ENCODE measurements at regions not wholly inside any gene's neighbourhood (a gene's known extent, or its start where the extent isn't known, plus 50 kb on each side); places are given as distances from the start of the nearest gene placed in this dataset.
"Not testable (repeated sequence)": the region's sequence is repeated elsewhere in the genome, so short reads cannot be mapped to it uniquely, and the experiment has no call there.

- no peak for DNase-seq (ENCODE audit: low read depth in 2 of 2)
These were observed 222.8 kb downstream of the FOXD2 start for GRCh38 chr1:47660622-47661021.

- no peak for DNase-seq (ENCODE audit: low read depth in 2 of 2)
These were observed 223.2 kb downstream of the FOXD2 start for GRCh38 chr1:47661040-47661439.

DNA sequence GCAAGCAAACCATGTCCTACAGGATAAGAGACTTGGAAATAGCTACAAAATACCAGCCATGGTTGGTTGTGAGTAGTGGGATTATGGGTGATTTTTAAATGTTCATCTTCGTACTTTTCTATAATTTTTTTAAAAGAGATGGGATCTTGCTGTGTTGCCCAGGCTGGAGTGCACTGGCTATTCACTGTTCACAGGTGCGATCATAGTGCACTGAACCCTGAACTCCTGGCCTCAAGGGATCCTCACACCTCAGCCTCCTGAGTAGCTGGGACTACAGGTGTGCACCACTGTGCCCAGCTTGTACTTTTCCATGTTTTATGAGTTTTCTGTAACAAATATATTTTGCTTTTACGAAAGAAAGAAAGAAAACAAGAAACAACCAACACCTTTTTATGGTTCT is 224.2 kb downstream of the FOXD2 start:
- DNase-seq (ENCODE audit: low read depth in 2 of 2), result no peak

- no peak for DNase-seq (ENCODE audit: low read depth in 2 of 2)
These were observed 225.4 kb downstream of the FOXD2 start for GRCh38 chr1:47663286-47663685.

DNA sequence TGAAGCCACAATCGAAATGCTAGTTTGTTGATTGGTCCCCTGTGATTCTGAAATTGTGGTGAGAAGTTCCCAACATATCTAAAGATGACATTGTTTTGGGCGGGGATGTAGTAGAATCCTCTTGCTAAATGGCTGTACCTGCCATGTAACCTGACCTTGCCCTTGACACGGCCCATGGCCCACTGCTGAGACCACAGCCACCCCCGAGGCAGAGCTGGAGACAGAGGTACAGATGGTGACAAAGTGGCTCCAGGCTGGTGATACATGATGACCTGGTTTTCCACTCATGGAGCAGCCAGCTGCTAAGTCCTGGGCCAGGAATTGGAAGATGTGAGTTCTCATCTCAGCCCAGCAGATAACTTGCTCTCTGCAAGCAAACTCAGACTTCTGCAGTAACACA is 226.5 kb downstream of the FOXD2 start:
- DNase-seq (ENCODE audit: low read depth in 2 of 2), result no peak

DNA sequence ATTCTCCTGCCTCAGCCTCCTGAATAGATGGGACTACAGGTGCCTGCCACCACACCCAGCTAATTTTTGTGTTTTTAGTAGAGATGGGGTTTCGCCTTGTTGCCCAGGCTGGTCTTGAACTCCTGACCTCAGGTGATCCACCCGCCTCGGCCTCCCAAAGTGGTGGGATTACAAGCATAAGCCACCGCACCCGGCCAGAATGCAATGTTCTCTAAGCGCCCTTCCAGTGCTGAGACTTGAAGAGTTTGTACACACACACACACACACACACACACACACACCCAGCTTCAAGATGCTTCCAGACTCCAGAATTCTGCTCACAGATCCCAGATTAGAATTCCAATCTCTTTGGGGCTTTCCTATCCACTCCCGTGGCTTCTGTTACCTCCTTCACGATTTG is 227.1 kb downstream of the FOXD2 start:
- not testable (repeated sequence) for DNase-seq (ENCODE audit: low read depth in 2 of 2)

DNA sequence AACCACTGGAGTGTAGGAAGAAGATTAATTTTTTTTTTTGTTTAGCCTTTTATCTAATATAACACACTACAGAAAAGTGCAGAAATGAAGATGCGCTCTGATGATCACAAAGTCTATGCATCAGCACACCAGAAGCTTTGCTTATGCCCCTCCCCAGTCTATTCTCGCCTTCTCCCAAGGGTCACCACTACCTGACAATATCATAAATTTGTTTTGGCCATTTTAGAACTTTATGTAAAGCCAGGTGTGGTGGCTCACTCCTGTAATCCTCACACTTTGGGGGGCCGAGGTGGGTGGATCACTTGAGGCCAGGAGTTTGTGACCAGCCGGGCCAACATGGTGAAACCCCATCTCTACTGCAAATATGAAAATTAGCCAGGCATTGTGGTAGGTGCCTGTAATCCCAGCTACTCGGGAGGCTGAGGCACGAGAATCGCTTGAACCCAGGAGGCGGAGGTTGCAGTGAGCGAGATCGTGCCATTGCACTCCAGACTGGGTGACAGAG is 231.3 kb downstream of the FOXD2 start:
- no peak for DNase-seq (ENCODE audit: low read depth in 2 of 2)

DNA sequence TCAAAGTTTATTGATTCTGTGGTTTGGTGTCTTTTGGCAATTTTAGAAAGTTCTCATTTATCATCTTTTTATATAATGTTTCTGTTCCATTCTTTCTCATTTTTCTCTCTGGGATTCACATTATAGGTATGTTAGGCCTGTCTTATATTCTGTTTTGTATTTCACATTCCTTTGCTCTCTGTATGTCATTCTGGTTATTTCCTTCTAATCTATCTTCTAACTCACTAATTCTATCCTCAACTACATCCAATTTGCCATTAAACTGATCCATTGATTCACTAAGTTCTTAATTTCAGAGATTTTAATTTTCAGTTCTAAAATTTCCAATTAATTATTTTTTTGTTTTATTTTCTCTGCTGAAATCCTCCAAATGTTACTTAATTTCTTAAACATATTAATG is 234.8 kb downstream of the FOXD2 start:
- no peak for DNase-seq (ENCODE audit: low read depth in 2 of 2)

DNA sequence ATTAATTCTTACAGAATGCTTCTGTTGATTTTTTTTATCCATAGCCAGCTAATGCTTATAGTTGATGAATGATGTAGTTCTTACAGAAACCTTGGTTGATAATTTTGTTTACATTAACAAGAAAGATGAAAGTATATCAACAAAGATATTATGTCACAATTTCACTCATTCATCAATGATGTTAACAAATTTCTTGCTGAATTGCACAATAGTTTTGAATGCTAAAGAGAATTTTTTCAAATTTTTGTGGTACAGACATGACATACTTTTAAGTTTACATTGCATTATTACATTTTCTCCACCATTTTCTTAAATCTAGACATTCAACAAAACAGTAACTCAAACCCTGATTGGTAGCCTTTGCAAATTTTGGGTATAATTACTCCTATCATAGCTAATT is 236.3 kb downstream of the FOXD2 start:
- no peak for DNase-seq (ENCODE audit: low read depth in 2 of 2)

GRCh38 chr1:47675047-47675675 is 237.3 kb downstream of the FOXD2 start:
- DNase-seq (ENCODE audit: low read depth in 2 of 2), result no peak

DNA sequence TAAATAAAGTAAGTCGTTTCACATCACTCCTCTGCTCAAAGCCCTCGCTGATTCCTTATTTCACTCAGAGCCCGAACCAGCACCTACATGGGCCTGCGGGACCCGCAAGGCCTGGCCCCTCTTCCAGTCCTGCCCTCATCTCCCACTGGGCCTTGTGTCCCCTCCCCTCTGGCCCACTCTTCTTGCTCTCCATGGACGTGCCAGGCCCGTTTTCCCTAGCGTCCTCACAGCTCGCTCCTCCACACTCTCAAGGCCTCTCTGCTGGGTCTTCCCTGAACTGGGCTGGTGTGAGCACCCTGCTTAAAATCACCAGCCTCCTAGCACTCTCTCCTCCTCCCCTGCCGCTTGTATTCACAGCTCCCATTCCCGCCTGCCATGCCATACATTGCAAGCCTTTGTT is 237.9 kb downstream of the FOXD2 start:
- DNase-seq (ENCODE audit: low read depth in 2 of 2), result no peak

- DNase-seq (ENCODE audit: low read depth in 2 of 2), result no peak
These were observed 238.6 kb downstream of the FOXD2 start for GRCh38 chr1:47676311-47677054.

DNA sequence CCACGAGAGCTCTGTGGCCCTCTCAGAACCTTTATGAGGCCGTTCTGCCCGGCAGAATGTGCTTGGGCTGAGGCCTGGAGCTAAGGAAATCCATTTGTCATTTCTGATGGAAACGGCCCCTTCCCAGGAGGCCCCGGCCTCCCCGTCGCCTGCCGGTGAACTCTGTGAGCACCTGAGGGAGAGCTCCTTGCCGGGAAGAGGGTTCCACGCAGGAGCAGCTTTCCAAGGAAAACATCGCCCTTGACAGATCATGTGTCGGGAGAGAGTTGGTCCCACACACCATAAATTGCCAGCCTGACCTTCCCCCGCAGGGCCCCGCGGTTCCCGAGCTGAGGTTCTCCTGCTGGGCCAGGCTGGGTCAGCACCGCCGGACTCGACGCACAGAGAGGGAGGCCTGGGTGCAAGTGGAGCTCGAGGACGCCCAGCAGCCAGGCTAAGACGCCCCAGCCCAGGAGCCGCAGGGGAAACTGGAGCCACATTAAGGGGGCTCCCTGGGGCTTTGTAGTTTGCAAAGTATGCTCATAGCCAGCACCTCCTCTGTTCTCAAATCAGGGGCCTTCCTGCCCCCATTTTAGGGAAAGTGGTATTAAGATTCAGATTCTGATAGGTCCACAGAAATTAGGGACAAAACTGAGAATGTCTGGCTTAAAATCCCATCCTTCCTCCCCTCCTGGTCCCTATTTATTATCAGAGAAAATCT is 239.5 kb downstream of the FOXD2 start:
- DNase-seq (ENCODE audit: low read depth in 2 of 2), result no peak

- DNase-seq (ENCODE audit: low read depth in 2 of 2), result no peak
These were observed 240.7 kb downstream of the FOXD2 start for GRCh38 chr1:47678464-47678980.

GRCh38 chr1:47679301-47679791 is 241.5 kb downstream of the FOXD2 start:
- no peak for DNase-seq (ENCODE audit: low read depth in 2 of 2)

- no peak for DNase-seq (ENCODE audit: low read depth in 2 of 2)
These were observed 242.0 kb downstream of the FOXD2 start for GRCh38 chr1:47679826-47680225.

- DNase-seq (ENCODE audit: low read depth in 2 of 2), result no peak
These were observed 243.1 kb downstream of the FOXD2 start for GRCh38 chr1:47680815-47681475.

GRCh38 chr1:47681735-47682134 is 243.9 kb downstream of the FOXD2 start:
- no peak for DNase-seq (ENCODE audit: low read depth in 2 of 2)

DNA sequence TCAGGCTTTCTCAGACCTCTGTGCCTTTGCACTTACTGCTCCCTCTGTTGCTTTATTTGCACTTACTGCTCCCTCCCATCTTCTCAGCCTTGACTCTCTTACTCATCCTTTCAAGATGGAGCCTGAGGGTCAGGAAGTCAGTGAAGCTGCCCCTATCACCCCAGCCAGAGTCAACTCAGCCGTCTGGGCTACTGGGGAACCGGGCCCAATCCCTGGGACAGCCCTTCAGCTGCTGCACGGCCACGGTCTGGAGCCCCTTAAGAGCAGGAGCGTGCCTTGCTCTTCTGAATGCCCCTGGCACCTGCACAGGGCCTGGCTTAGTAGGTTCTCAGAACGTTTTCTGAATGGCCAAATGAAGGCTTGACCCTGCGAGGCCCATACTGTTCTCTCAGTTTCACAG is 244.4 kb downstream of the FOXD2 start:
- DNase-seq (ENCODE audit: low read depth in 2 of 2), result no peak

DNA sequence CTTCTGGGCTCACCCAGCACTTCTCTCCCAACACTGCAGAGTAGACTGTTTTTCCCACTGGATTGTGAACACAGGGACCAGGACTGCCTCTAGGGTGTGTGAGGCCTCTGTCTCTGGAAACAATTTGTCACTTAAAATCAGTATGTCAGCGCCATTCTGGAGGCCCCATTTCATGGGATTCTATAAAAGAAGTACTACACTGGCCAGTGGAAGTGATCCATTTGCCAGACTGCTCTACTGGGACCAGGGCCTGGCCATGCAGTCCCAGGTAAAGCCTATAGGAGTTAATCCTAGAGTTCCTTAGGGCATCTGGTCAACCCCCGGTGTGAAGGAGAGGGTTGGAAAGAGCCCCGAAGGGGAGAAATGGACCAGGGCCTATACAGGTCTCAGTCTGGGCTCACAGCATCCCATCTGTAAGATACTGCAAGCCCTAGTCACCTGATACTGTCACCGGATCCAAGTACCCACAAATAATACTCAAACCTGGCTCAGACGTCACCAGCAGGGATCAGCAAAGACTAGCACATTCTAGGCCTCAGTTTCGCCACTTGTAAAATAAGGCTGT is 245.0 kb downstream of the FOXD2 start:
- DNase-seq (ENCODE audit: low read depth in 2 of 2), result no peak

GRCh38 chr1:47683401-47683800 is 245.6 kb downstream of the FOXD2 start:
- DNase-seq (ENCODE audit: low read depth in 2 of 2), result no peak

GRCh38 chr1:47684518-47684917 is 246.7 kb downstream of the FOXD2 start:
- DNase-seq (ENCODE audit: low read depth in 2 of 2), result no peak

Data from stimulated activated CD8-positive, alpha-beta memory T cell treated with anti-CD3 and anti-CD28 coated beads, Interleukin-2, amount 100 ng/mL, for 48 hours (primary cell).